CD14-positive monocyte (primary cell): ENCODE measurements at regions not wholly inside any gene's neighbourhood (a gene's known extent, or its start where the extent isn't known, plus 50 kb on each side); places are given as distances from the start of the nearest gene placed in this dataset.
A peak's percentile ranks its signal among the peaks of the same experiment; 100 is the strongest.

ENCODE experiments used
- DNase-seq, 3 donors: peaks; one replicate each; pipeline ENCODE4 v3.0.0-alpha.2; 2011 to 2022
- H2AFZ ChIP-seq: 2 replicates; pipeline ENCODE4 v1.6.0; 2012; ENCODE audit warnings: mild to moderate bottlenecking, low read depth, low read length, inconsistent platforms; ENCODE audit not compliant: insufficient read depth, poor library complexity, severe bottlenecking
- H3K27ac ChIP-seq, 2 donors: 1 replicate in 1 of 2; 2 replicates in 1 of 2; pipeline ENCODE4 v1.5.1; 2012 to 2013; ENCODE audit warnings: low read length in 2 of 2, control low read depth in 1 of 2, inconsistent platforms in 1 of 2, low read depth in 1 of 2, mild to moderate bottlenecking in 1 of 2
- H3K27me3 ChIP-seq, 2 donors: one replicate each; pipeline versions ENCODE4 v1.6.0 to v1.6.1; 2011 to 2013; ENCODE audit warnings: low read length in 2 of 2; ENCODE audit not compliant: control insufficient read depth in 2 of 2, insufficient read depth in 2 of 2
- H3K36me3 ChIP-seq, 2 donors: replicated peaks in 1 of 2; 1 replicate in 1 of 2; 2 replicates in 1 of 2; pipeline versions ENCODE4 v1.5.1 to v1.6.1; 2012 to 2013; ENCODE audit warnings: low read length in 2 of 2, control low read depth in 1 of 2, inconsistent platforms in 1 of 2, mild to moderate bottlenecking in 1 of 2; ENCODE audit not compliant: insufficient read depth in 2 of 2, control insufficient read depth in 1 of 2
- H3K4me1 ChIP-seq, 2 donors: 1 replicate in 1 of 2; 2 replicates in 1 of 2; pipeline versions ENCODE4 v1.5.1 to v1.6.1; 2012 to 2013; ENCODE audit warnings: low read length in 2 of 2, control low read depth in 1 of 2, inconsistent platforms in 1 of 2, mild to moderate bottlenecking in 1 of 2, moderate library complexity in 1 of 2; ENCODE audit not compliant: insufficient read depth in 2 of 2, control insufficient read depth in 1 of 2
- H3K4me2 ChIP-seq: replicated peaks from 2 replicates; pipeline ENCODE3; 2012; ENCODE audit warnings: low read length, moderate library complexity, mild to moderate bottlenecking; ENCODE audit not compliant: poor library complexity, severe bottlenecking; ENCODE audit errors: extremely low read depth
- H3K4me3 ChIP-seq, 3 experiments: fragments of 200-600 bp in 1 of 3; sonication (generic) in 1 of 3; replicated peaks in 1 of 3; 1 replicate in 2 of 3; 2 replicates in 1 of 3; pipeline ENCODE4 v1.5.1; 2011 to 2013; ENCODE audit warnings: low read length in 3 of 3, mild to moderate bottlenecking in 3 of 3, control low read depth in 2 of 3, low read depth in 2 of 3, inconsistent platforms in 1 of 3, moderate library complexity in 1 of 3
- H3K79me2 ChIP-seq: 2 replicates; pipeline ENCODE4 v1.6.0; 2012; ENCODE audit warnings: mild to moderate bottlenecking, control low read depth, inconsistent platforms, low read length, moderate library complexity; ENCODE audit not compliant: insufficient read depth
- H3K9ac ChIP-seq: 2 replicates; pipeline ENCODE4 v1.6.0; 2017; ENCODE audit warnings: low read length, mild to moderate bottlenecking; ENCODE audit not compliant: insufficient read depth, poor library complexity, severe bottlenecking
- H3K9me3 ChIP-seq, 2 donors: replicated peaks in 1 of 2; 1 replicate in 1 of 2; 2 replicates in 1 of 2; pipeline versions ENCODE4 v1.5.1 to v1.6.1; 2012 to 2013; ENCODE audit warnings: low read length in 2 of 2, control low read depth in 1 of 2; ENCODE audit not compliant: control insufficient read depth in 1 of 2, insufficient read depth in 1 of 2
- H4K20me1 ChIP-seq: 2 replicates; pipeline ENCODE4 v1.6.0; 2012; ENCODE audit warnings: mild to moderate bottlenecking, low read length, control low read depth, moderate library complexity; ENCODE audit not compliant: insufficient read depth
- H3K27ac Mint-ChIP-seq, 7 donors: one replicate each; pipeline ENCODE4 v1.8.0; 2020; ENCODE audit warnings: mild to moderate bottlenecking in 7 of 7, mixed read lengths in 7 of 7, moderate library complexity in 6 of 7, inconsistent platforms in 2 of 7
- H3K27me3 Mint-ChIP-seq, 3 donors: one replicate each; pipeline ENCODE4 v1.8.0; 2021 to 2022; ENCODE audit warnings: low read depth in 3 of 3, mild to moderate bottlenecking in 3 of 3, mixed read lengths in 3 of 3, moderate library complexity in 3 of 3, inconsistent platforms in 1 of 3
- H3K36me3 Mint-ChIP-seq, 2 donors: one replicate each; pipeline ENCODE4 v1.8.0; 2020; ENCODE audit warnings: mixed read lengths in 2 of 2, inconsistent platforms in 1 of 2, mild to moderate bottlenecking in 1 of 2
- H3K4me1 Mint-ChIP-seq: one replicate; pipeline ENCODE4 v1.8.0; 2020; ENCODE audit warnings: mild to moderate bottlenecking, mixed read lengths
- H3K4me3 Mint-ChIP-seq, 2 donors: one replicate each; pipeline ENCODE4 v1.8.0; 2020; ENCODE audit warnings: mild to moderate bottlenecking in 2 of 2, mixed read lengths in 2 of 2, moderate library complexity in 1 of 2
- H3K9me3 Mint-ChIP-seq, 7 donors: one replicate each; pipeline ENCODE4 v1.8.0; 2020 to 2022; ENCODE audit warnings: mixed read lengths in 7 of 7, mild to moderate bottlenecking in 6 of 7, moderate library complexity in 6 of 7, inconsistent platforms in 2 of 7
- WGBS: methylation state at CpG from one replicate; pipeline ENCODE4 v1.1.5; 2013; ENCODE audit warnings: missing lambda C conversion rate; ENCODE audit not compliant: insufficient coverage; 5-methylcytosine and 5-hydroxymethylcytosine counted together
- intact Hi-C, 2 donors: fragments of 100-400 bp; cut with micrococcal nuclease; formaldehyde crosslinking; loops; one replicate each; pipeline versions ENCODE4 v1.15.0 to v1.15.1; 2023
- TF ChIP-seq, protein P1 (sequence below): fragments of 200-600 bp; IDR thresholded peaks from one replicate; pipeline ENCODE4 v1.8.0; 2022; ENCODE audit warnings: antibody characterized with exemption, mild to moderate bottlenecking

DNA sequence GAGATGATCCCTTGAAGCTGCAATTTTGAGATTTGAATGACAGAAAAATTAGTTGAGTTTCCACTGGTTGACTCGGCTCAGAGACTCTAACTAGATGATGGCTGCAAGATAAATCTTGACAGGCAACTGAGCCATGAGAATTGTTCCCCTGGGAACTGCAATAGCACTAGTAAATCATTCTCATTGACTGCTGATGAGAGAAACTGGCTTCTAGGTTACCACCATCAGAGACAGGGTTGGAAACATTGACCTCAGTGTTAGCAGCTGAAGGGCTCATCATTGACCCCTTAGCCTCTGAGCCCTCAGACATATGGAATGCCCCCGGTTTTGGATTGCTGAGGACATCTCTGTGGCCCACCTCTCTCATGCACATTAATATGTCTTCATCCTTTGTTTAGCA, 125.4 kb upstream of the COX10 start:
- Histone ChIP-seq H2AFZ (no peak overlapping the region), H4K20me1 (no peaks in the 10 kb centered on the region), H3K36me3 (no peaks in the 10 kb centered on the region), H3K9ac (no peak overlapping the region), H3K27me3 (no peaks in the 10 kb centered on the region), H3K9me3 (no peaks in the 10 kb centered on the region), H3K79me2 (no peaks in the 10 kb centered on the region), H3K4me2 (no peak overlapping the region), H3K4me1 (no peaks in the 10 kb centered on the region), H3K27ac (no peak overlapping the region), H3K4me3 (no peak overlapping the region)
- 100% methylated on average over 1 of the region's 2 CpGs for WGBS
- intact Hi-C loops = no loop called here
- H3K36me3 Mint-ChIP-seq = no peaks in the 10 kb centered on the region
- TF ChIP-seq, protein P1, sequence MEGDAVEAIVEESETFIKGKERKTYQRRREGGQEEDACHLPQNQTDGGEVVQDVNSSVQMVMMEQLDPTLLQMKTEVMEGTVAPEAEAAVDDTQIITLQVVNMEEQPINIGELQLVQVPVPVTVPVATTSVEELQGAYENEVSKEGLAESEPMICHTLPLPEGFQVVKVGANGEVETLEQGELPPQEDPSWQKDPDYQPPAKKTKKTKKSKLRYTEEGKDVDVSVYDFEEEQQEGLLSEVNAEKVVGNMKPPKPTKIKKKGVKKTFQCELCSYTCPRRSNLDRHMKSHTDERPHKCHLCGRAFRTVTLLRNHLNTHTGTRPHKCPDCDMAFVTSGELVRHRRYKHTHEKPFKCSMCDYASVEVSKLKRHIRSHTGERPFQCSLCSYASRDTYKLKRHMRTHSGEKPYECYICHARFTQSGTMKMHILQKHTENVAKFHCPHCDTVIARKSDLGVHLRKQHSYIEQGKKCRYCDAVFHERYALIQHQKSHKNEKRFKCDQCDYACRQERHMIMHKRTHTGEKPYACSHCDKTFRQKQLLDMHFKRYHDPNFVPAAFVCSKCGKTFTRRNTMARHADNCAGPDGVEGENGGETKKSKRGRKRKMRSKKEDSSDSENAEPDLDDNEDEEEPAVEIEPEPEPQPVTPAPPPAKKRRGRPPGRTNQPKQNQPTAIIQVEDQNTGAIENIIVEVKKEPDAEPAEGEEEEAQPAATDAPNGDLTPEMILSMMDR = no peak
- no peak for DNase-seq
- peaks cover 3 to 11% (median 4%) of the 10 kb centered on the region in 7 donors for H3K9me3 Mint-ChIP-seq
- peak overlapping the region in 2 of 7 donors; percentile 21 to 31 for H3K27ac Mint-ChIP-seq
- H3K4me3 Mint-ChIP-seq = no peak overlapping the region
- no peaks in the 10 kb centered on the region for H3K4me1 Mint-ChIP-seq
- peaks cover 0 to 6% (median 1%) of the 10 kb centered on the region in 3 donors for H3K27me3 Mint-ChIP-seq

DNA sequence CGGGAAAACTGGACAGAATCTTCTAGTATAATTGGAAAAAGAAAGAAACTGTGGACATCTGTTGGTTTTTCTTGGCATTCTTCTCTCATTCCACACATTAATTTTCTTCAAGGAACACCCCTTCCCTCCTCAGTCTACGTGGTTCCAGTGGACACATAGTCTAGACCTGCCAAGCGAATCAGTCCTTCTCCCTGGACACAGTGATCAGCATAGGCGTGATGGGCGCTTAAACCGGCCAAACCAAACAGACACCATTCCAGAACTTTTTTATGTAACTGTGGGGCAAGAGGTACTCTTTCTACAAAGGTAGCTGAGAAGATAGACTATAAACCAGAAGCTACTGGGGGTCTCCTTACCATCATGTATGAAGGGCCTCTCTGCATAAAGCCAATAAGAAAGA, 121.8 kb upstream of the COX10 start:
- Mint-ChIP-seq H3K4me1 (no peaks in the 10 kb centered on the region), H3K36me3 (no peaks in the 10 kb centered on the region), H3K9me3 (peaks cover 0 to 4% (median 0%) of the 10 kb centered on the region in 7 donors), H3K4me3 (no peak overlapping the region), H3K27ac (no peak overlapping the region), H3K27me3 (peaks cover 1 to 3% (median 2%) of the 10 kb centered on the region in 3 donors)
- H3K36me3 ChIP-seq = no peaks in the 10 kb centered on the region
- no peaks in the 10 kb centered on the region for H3K79me2 ChIP-seq
- H3K4me1 ChIP-seq = no peaks in the 10 kb centered on the region
- no peak for DNase-seq
- TF ChIP-seq, protein P1 = no peak
- no peak overlapping the region for H3K4me2 ChIP-seq
- no peak overlapping the region for H2AFZ ChIP-seq
- intact Hi-C loops = no loop called here
- no peaks in the 10 kb centered on the region for H3K9me3 ChIP-seq
- no peak overlapping the region for H3K9ac ChIP-seq
- no peak overlapping the region for H3K27ac ChIP-seq
- 85% methylated on average over 2 of the region's 6 CpGs for WGBS
- H3K4me3 ChIP-seq = no peak overlapping the region
- no peaks in the 10 kb centered on the region for H4K20me1 ChIP-seq
- H3K27me3 ChIP-seq = no peaks in the 10 kb centered on the region
